ENCODE measurements at regions not wholly inside any gene's neighbourhood (a gene's known extent, or its start where the extent isn't known, plus 50 kb on each side); places are given as distances from the start of the nearest gene placed in this dataset.

GRCh38 chr6:99024089-99024488 is 76.3 kb upstream of the FBXL4 start:
- Mint-ChIP-seq H3K4me3 (ENCODE audit: unreplicated experiment) (no peak overlapping the region), H3K9me3 (ENCODE audit: unreplicated experiment) (peaks cover 19% of the 10 kb centered on the region), H3K27ac (ENCODE audit: unreplicated experiment) (no peak overlapping the region), H3K36me3 (ENCODE audit: insufficient read depth, unreplicated experiment) (no peaks in the 10 kb centered on the region), H3K27me3 (ENCODE audit: insufficient read depth, unreplicated experiment) (no peaks in the 10 kb centered on the region), H3K4me1 (ENCODE audit: low read depth, unreplicated experiment) (no peaks in the 10 kb centered on the region)
- DNase-seq: no peak
- H3K36me3 ChIP-seq (ENCODE audit: control insufficient read depth, insufficient read depth, low read length): no peaks in the 10 kb centered on the region
- no peaks in the 10 kb centered on the region for H3K4me1 ChIP-seq
- ChIA-PET POLR2A (no interaction called here), CTCF (no interaction called here)
- peaks cover 3% of the 10 kb centered on the region; the same call in 1 of the 2 replicates for H3K9me3 ChIP-seq
- TF ChIP-seq CTCF (IDR thresholded peaks at IDR 0.05; ENCODE audit: insufficient read depth in 1 of 2, low read depth in 1 of 2, low read length in 1 of 2, severe bottlenecking in 1 of 2, unreplicated experiment in 1 of 2): no peak
- H3K27me3 ChIP-seq (replicated peaks; ENCODE audit: control insufficient read depth, insufficient read depth, low read length): no peaks in the 10 kb centered on the region
- H3K4me3 ChIP-seq (ENCODE audit: low read depth, low read length): no peak overlapping the region
- intact Hi-C loops (cut with micrococcal nuclease; ENCODE audit: unreplicated experiment): no loop called here
- no TSS peak for BruUV-seq (replicated peaks)

GRCh38 chr6:99022039-99022609 is 74.4 kb upstream of the FBXL4 start:
- Histone ChIP-seq H3K4me1 (no peaks in the 10 kb centered on the region), H3K27me3 (replicated peaks; ENCODE audit: control insufficient read depth, insufficient read depth, low read length) (no peaks in the 10 kb centered on the region), H3K4me3 (ENCODE audit: low read depth, low read length) (no peak overlapping the region), H3K36me3 (ENCODE audit: control insufficient read depth, insufficient read depth, low read length) (no peaks in the 10 kb centered on the region), H3K9me3 (0 out of 2 replicates have a peak, but pooled peaks cover 3% of the 10 kb centered on the region)
- H3K36me3 Mint-ChIP-seq (ENCODE audit: insufficient read depth, unreplicated experiment): no peaks in the 10 kb centered on the region
- no peak overlapping the region for H3K27ac Mint-ChIP-seq (ENCODE audit: unreplicated experiment)
- no peaks in the 10 kb centered on the region for H3K4me1 Mint-ChIP-seq (ENCODE audit: low read depth, unreplicated experiment)
- no peak for TF ChIP-seq CTCF (IDR thresholded peaks at IDR 0.05; ENCODE audit: insufficient read depth in 1 of 2, low read depth in 1 of 2, low read length in 1 of 2, severe bottlenecking in 1 of 2, unreplicated experiment in 1 of 2)
- peaks cover under 1% of the 10 kb centered on the region for H3K27me3 Mint-ChIP-seq (ENCODE audit: insufficient read depth, unreplicated experiment)
- ChIA-PET POLR2A (no interaction called here), CTCF (no interaction called here)
- no TSS peak for BruUV-seq (replicated peaks)
- intact Hi-C loops (cut with micrococcal nuclease; ENCODE audit: unreplicated experiment): no loop called here
- DNase-seq: no peak
- H3K9me3 Mint-ChIP-seq (ENCODE audit: unreplicated experiment): peaks cover 11% of the 10 kb centered on the region
- no peak overlapping the region for H3K4me3 Mint-ChIP-seq (ENCODE audit: unreplicated experiment)

- Histone ChIP-seq H3K27me3 (replicated peaks; ENCODE audit: control insufficient read depth, insufficient read depth, low read length) (no peaks in the 10 kb centered on the region), H3K36me3 (ENCODE audit: control insufficient read depth, insufficient read depth, low read length) (no peaks in the 10 kb centered on the region), H3K4me3 (ENCODE audit: low read depth, low read length) (no peak overlapping the region), H3K9me3 (no peaks in the 10 kb centered on the region), H3K4me1 (no peaks in the 10 kb centered on the region)
- intact Hi-C loops (cut with micrococcal nuclease; ENCODE audit: unreplicated experiment): no loop called here
- ChIA-PET CTCF (no interaction called here), POLR2A (no interaction called here)
- no TSS peak for BruUV-seq (replicated peaks)
- no peak for DNase-seq
- Mint-ChIP-seq H3K9me3 (ENCODE audit: unreplicated experiment) (no peaks in the 10 kb centered on the region), H3K4me1 (ENCODE audit: low read depth, unreplicated experiment) (no peaks in the 10 kb centered on the region), H3K4me3 (ENCODE audit: unreplicated experiment) (no peak overlapping the region), H3K27ac (ENCODE audit: unreplicated experiment) (no peak overlapping the region), H3K27me3 (ENCODE audit: insufficient read depth, unreplicated experiment) (peaks cover 2% of the 10 kb centered on the region), H3K36me3 (ENCODE audit: insufficient read depth, unreplicated experiment) (no peaks in the 10 kb centered on the region)
- no peak for TF ChIP-seq CTCF (IDR thresholded peaks at IDR 0.05; ENCODE audit: insufficient read depth in 1 of 2, low read depth in 1 of 2, low read length in 1 of 2, severe bottlenecking in 1 of 2, unreplicated experiment in 1 of 2)
Observed at GRCh38 chr6:99019381-99019780, 71.6 kb upstream of the FBXL4 start.
